HG02981 (cell line): ENCODE measurements at regions not wholly inside any gene's neighbourhood (a gene's known extent, or its start where the extent isn't known, plus 50 kb on each side); places are given as distances from the start of the nearest gene placed in this dataset.

ENCODE experiments used
- ATAC-seq: cut with Tn5 transposase; IDR thresholded peaks from one replicate; pipeline ENCODE4 v1.9.1; 2021; ENCODE audit warnings: mild to moderate bottlenecking, moderate library complexity; ENCODE audit not compliant: unreplicated experiment

DNA sequence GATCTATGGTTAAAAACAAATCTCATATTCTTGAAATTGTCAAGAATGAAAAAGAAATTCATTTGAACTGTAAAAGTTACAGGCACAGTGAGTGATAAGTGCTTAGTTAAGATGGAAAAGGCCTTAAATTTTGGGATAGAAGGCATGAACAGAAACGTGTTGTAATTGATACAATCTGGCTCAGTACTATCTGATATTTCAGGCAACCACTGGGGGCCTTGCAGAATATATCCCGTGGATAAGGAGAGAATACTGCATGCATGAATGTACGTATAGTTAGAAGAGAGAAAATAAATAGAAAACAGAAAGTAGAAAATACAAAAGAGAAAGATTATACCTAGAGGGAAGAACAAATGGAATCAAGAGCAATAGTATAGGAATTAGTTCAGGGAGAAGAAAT, 741.4 kb upstream of the CCDC54 start:
- ATAC-seq = no peak

DNA sequence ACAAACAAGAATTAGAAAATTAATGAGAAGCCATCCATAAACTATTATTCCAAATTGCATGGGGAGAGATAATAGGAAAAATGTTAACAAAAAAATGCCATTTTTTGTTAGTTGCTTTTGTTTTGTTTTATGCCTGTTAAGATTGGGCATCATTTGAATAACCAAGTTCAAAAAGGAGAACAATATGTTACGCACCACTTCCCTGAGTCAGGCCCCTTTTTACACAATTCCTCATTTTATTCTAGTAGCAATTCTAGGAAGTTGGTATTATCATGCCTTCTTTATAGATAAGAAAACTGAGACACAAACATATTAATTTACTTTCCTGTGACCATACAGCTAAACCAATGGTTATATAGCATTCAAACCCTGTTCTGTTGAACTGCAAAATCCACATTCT, 736.9 kb upstream of the CCDC54 start:
- no peak for ATAC-seq

DNA sequence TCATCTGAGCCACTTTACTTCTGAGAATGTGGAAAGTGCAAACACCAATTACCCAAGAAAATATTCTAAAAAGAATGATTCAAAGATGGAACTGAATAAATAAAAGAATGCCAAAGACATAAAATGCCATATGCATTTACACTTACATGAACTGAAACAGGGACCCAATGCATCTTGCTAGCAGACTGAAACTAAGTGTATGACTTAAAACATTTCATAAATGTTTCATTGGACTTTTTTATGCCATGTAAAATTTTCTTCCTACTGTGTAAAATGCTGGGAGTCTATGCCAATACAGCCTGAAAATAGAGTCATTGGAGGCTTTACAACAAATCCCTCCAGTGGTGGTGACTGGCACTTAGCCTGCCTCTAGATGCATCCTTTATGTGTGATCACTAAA, 735.1 kb upstream of the CCDC54 start:
- ATAC-seq = no peak

DNA sequence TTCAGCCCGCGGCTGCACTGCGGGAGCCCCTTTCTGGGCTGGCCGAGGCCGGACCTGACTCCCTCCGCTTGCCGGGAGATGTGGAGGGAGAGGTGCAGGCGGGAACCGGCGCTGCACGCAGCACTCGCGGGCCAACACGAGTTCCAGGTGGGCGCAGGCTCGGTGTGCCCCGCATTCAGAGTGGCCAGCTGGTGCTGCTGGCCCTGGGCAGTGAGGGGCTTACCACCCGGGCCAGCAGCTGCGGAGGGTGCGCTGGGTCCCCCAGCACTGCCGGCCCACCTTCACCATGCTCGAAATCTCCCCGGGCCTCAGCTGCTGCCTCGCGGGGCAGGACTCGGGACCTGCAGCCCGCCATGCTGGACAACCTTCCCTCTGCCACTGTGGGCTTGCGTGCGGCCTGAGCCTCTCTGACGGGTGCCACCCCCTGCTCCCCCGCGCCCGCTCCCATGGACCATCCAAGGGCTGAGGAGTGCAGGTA, 733.5 kb upstream of the CCDC54 start:
- no peak for ATAC-seq

DNA sequence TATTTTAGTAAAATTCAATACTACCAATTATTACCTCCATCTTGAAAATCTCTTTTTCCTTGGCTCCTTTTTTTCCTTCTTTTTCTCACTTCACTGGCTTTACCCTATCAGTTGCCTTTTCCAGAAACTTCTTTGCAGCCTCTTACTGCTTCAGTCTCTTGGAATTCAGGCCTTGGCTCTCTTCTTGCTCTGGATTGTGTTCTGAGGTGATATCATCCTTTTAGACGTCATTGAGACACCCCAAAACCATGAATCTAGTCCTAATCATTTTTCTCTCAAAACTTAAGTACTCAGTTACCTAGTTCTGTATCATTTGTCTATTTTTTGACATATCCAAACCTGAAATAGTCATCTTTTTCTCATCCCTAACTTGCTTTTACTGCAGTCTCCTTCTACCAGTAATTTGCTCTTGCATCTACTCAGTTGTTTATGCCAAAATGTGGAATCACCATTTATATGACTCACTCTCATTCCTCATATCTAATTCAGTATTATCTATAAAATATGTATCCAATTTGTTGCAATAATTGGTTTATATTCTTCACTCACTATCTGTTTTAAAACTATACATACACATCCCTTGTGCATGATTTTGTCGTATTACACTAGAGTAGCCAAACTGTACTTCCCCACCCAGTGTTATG, 703.2 kb upstream of the CCDC54 start:
- ATAC-seq = no peak

DNA sequence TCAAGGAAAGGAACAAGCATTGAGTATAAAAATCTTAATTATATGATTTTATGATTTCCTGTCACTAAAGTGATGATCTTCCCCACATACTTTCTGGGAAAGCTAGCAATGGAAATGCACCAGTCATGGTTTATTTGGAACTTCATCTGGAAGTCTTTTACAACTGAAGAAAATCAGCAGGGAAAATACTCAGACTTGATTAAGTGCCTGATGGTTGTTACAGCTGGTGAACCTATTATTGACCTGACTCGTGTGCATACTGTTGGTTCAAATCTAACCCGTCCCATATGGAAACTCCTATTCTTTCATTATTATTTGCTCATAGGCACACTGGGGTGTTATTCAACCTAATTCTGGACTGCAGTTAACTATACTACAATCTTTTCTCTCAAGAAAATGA, 701.8 kb upstream of the CCDC54 start:
- no peak for ATAC-seq

DNA sequence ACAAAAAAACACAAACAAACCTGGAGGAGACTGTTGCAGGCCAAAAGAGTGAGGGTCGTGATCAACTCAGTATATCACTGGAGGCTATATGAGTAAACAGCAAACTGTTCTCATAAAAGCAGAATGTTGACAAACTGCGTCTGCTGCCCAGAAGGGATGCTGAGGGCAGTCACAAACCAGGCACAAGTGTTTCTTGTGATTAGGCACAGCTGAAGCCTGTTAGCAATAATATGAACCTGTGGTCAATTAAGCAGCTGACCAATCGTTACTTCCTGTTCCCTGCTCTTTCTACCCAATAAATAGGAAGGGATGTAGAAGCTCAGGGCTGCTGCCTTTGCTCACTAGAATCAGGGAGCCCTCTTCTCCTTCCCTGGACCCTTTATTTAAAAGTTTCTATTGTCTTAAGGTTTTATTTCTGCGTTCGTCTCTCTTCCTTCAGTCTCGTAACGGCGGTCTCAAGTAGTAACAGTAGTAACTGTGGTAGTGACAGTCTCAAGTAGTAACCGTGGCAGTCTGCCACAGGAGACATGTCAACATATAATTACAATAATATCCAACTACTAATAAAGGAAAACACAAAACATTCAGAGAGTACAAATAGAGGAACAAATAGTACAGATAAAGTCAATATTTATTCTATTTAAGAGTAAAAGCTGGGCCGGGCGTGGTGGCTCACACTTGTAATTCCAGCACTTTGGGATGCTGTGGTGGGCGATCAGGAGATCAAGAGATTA, 698.4 kb upstream of the CCDC54 start:
- no peak for ATAC-seq

DNA sequence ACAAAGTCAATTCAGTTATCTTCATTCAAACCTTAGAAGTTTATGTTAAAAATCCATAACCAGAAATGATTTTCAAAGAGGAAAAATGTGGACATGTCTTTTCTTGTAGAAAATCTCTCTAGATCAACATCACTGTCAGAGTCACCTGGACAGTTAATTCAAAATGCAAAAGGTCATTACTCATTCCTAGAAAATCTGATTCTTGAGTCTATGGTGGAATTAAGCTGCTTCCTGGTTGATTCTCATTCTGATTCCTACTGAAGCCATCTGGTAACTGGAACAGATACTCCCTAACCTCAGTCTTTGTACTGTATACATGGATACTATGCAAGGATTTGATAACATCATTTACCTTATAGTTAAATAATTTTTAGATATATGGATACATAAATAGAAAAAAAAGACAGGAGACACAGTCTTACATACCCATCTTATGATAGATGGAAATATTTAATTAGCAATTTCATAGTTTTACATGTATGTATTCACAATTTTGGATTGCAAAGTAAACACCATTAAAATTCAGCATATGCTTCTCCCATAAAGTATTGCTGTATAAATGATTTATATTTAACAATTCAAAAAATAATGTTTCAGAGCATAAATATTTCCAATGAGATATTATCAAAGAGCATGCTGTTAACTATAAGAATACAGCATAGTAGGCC, 693.2 kb upstream of the CCDC54 start:
- no peak for ATAC-seq

DNA sequence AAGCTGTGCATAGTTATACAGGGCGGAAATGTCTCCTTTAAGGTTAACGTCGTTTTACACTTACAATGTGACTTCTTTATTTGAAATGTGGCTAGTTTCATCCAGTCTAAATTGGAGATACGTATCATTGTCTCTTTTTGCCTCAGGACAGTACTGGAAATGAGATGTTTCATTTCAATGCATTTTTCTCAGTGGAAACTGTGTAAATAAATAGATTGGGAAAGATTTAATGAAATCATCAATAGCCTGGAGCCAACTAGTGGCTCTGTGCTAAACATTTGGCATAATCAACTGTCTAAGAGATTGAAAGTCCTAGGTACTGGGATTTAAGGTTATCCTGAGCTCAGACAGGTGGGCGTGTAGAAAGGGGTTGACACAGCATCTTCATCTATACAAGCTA, 691.5 kb upstream of the CCDC54 start:
- ATAC-seq = no peak

DNA sequence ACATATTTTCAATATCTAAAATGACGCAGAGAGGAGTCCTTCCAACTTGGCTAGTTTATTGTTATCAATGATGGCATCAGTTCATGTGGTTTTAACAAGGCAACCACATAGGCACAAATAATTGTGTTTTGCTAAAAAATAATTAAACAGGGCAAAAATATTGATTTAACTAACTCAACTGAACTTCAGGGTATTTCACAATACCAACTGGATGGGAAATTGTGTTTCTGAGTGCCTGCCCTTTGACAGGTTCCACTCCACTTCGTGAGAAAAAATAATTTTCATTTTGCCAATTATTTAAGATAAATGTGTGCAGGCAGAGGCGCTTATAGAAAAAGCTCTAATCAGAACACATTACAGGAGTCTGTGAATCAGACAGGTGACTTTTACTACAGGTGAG, 689.3 kb upstream of the CCDC54 start:
- ATAC-seq = no peak

DNA sequence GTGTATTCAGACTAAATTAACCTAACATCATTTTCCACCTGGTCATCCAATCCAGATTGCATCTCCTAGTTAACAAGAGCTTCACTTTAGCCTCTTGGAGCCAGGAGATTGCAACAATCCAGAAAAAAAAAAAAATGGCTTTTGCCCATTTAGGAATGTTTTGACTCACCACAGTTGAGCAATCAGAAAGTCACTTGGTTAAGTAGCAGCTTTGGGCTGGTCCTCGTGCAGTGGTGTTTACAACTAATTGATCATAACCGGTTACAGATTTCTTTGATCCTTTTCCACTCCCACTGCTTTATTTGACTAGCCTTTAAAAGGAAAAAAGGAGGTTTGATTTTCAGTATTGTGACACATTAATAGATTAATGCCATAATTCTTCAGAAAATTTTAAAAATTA, 688.8 kb upstream of the CCDC54 start:
- no peak for ATAC-seq

DNA sequence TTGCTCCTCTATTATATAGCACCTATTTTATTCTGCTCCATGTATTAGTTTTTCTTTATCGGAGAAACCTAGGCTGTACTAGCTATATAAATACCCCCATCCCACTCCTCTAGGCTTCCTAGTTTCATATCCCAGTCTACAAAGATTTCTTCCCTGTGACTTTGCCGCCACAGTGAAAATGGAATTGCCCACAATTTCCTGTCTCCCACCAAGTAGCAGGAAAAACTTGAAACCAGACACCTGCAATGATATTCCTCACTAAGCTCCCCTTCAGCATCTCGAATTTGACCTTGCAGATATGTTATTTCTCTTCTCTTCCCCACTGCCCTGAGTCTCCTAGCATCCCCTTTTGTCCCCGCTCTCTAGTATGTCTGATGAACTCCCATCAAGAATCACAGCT, 685.8 kb upstream of the CCDC54 start:
- no peak for ATAC-seq

DNA sequence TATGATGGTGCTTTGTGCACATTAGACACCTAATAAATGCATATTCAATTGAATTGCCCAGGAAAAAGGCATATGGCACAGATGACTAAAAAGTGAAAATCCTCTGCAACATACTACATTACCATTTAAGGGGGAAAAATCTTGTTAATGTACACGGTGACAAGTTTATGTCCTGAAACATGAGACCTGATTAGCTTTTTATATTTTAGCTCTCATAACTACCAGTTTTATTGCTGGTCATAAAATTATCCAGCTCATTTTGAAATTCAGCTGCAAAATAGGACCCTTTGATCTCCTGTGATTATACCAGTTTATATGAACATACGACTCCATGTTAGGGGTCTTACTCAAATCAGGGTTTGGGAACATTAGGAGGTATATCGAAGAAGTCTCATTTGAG, 684.6 kb upstream of the CCDC54 start:
- no peak for ATAC-seq

DNA sequence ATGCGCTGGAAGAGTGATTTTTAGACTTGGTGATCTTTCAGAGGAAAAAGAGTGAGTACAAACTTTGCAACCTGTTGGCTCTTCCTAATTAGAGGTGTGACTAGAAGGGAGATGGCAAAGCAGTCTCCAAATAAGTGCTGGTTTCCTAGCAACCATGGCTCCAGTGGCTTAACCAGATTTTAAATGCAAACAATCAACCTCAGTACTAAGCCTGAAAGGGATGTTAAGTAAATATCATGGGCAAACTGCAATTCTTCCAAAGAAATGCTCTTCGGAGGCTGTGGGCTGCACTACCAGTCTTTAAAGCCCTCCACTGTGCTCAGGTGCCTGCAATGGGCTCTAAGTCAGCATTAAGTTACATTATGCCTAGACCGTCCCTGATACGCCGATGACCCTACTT, 678.1 kb upstream of the CCDC54 start:
- ATAC-seq = no peak

DNA sequence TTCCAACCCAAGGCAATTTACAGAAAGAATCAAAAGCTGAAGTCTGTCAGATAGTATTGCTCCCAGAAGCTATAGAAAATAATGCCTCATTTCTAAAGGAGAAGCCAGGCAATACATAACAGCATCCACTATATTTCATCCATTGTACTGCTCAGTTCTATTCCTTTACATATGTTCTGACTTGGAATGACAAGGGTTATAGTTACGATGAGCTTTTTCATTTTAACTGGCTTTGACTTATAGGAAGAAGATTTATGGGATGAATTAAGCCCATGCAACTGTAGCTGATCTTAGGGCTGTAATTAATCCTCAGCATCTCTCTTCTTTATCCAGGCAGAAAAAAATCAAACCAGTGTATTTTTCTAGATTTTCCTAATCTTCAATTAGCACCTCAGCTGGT, 676.3 kb upstream of the CCDC54 start:
- no peak for ATAC-seq

DNA sequence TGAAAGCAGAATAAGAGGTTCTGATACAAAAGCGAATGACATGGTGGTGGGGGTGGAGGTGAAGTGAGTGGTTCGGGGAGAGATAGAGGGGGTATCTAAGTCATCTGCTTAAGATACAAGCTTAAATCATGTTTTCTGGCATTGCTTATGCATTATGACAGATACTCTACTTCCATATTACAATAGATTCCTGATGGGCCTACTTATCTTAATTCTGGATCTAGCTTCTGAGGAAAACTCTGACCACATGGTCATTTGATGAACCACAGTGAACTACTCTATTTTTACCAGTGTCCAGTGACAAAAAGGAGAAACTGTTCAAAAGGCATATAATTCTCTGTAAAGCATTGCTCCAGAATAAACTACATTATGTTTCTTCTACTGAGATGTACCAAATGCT, 673.7 kb upstream of the CCDC54 start:
- ATAC-seq = no peak

DNA sequence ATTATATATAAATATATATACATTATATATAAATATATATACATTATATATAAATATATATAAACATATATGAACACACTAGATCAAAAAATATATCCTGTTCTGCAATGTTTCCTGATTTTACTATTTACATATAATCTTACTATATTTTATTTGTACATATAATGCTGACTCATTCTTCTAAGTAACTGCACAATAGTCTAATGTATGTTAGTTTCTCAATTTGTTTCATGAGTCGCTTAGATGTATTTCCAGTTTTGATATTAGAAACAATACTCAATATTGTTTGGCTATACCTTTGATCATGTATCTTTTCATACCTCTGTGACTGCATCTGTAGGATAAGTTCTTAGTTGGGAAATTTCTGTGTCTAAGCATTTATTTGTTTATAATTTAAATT, 669.9 kb upstream of the CCDC54 start:
- no peak for ATAC-seq

DNA sequence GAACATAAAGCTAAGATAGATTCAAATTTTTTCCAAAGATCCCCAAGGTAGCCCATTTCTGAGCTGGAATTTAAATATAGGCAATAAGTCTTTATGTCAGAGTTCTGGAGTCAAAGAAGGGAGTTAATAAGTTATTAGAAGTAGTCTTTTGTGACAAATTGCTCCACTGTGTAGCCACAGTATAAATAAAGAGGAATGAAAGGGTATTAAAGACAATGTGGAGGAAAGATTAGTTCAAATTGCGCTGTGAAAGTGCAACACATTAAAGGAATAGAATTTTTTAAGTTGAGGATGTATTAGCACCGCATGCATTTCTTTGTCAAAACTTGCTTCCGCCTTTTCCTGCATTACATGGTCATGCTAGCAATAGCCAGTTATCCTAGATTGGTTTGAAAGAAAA, 666.6 kb upstream of the CCDC54 start:
- no peak for ATAC-seq

DNA sequence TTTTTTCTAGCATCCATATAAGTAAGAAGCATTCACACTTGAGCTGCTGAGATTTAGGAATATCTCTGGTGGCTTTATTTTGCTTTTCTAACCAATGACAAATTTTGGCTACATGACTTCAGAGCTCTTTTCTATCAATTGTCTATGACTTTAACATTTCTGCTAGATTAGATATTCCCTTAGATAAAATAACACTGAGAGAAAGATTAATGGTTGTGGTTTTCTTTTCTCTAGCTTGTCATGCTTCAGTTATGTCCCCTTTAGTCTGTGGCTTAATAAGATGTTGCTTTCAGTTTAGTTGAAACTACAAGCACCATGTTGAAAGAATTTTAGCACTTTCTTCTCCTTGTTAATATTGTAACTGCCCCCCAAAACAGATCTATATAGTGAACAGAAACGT, 665.6 kb upstream of the CCDC54 start:
- ATAC-seq = no peak

DNA sequence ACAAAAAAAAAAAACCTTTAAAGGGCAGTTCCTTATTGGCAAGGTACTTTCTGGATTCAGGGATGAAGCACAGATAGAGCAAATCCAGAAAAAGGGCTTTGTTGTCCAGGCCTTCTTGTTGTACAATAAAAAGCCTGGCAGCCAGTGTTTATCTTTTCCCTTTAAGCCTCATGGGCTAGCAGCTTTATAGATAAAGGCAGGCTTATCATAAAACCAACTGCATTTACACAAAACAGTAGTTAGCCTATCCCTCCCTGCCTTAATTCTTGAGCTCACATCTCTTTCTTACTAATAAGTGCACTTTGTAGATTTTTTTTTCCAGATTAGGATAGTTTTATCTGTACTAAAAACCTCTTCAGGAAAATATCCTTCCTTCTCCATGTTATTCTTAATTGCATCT, 662.8 kb upstream of the CCDC54 start:
- ATAC-seq = no peak

DNA sequence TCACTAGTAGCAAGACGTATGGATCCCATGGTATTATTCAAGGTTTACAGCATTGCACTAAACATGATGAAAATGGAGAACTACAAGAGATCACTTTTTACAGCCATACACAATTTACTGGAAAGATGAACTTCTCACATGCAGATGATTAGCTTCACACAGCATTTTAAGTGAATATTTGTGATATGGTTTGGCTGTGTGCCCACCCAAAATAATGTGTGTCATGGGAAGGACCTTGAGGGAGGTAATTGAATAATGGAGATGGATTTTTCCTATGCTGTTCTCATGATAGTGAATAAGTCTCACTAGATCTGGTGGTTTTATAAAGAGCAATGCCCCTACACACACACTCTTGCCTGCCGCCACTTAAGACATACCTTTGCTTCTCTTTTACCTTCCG, 662.0 kb upstream of the CCDC54 start:
- ATAC-seq = no peak

DNA sequence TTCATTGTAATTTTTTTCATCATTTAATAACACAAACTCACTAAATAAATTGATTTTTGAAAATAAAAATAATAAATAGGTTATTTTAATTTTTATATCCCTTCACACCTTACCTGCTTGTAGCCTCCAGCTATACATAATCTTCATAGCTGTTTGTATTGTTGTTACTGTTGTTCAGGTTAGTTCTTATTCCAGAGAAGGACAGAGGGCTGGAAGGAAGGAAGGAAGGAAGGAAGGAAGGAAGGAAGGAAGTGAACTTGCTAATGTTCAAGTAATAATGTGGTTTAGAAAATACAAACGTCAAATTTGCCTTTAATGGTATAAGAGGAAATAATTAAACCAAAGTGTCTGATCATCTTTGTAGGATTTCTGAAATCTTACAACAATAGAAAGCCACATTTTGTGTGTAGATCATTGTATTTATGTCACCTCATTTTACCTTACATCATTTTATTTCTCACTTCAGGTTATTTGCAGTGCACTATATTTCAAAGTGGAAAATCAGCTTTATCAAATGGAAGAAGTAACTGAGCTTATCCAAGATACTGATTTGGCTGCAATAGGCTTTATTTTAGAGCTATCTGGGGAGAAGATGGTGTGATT, 660.0 kb upstream of the CCDC54 start:
- no peak for ATAC-seq
